B cell (primary cell): ENCODE measurements at regions not wholly inside any gene's neighbourhood (a gene's known extent, or its start where the extent isn't known, plus 50 kb on each side); places are given as distances from the start of the nearest gene placed in this dataset.

Experiments
- ATAC-seq: fragments of 200-7000 bp; cut with Tn5 transposase; one replicate; pipeline ENCODE4 v1.10.0; 2021; ENCODE audit warnings: low read depth, mild to moderate bottlenecking, moderate number of reproducible peaks, moderate library complexity
- CTCF ChIA-PET: fragments of 350-600 bp; sonication (Branson Sonifier 250); formaldehyde crosslinking; loops from one replicate; lab custom pipeline; 2021; ENCODE audit warnings: antibody characterized with exemption, inconsistent platforms; lab: Charles Lee
- POLR2A ChIA-PET: fragments of 350-600 bp; sonication (Branson Sonifier 250); formaldehyde crosslinking; loops from one replicate; lab custom pipeline; 2021; ENCODE audit warnings: antibody characterized with exemption; lab: Charles Lee
- DNase-seq: peaks from one replicate; pipeline ENCODE4 v3.0.0; 2013
- H2AFZ ChIP-seq: 2 replicates; pipeline ENCODE4 v1.6.1; 2012; ENCODE audit warnings: mild to moderate bottlenecking, low read depth, low read length; ENCODE audit not compliant: insufficient read depth, poor library complexity, severe bottlenecking
- H3K27ac ChIP-seq, 2 donors: 1 replicate in 1 of 2; 2 replicates in 1 of 2; pipeline ENCODE4 v1.5.1; 2012 to 2013; ENCODE audit warnings: low read length in 2 of 2, mild to moderate bottlenecking in 2 of 2, moderate library complexity in 1 of 2
- H3K27me3 ChIP-seq, 4 experiments: fragments of 200-600 bp in 1 of 4; sonication (generic) in 1 of 4; replicated peaks in 1 of 4; 1 replicate in 2 of 4; 2 replicates in 2 of 4; pipeline versions ENCODE4 v1.6.1 to v1.7.0; 2013 to 2016; ENCODE audit warnings: low read length in 3 of 4, mild to moderate bottlenecking in 2 of 4, mixed read lengths in 1 of 4, moderate library complexity in 1 of 4; ENCODE audit not compliant: insufficient read depth in 4 of 4, control insufficient read depth in 3 of 4; ENCODE audit errors: control extremely low read depth in 1 of 4
- H3K36me3 ChIP-seq, 2 experiments: replicated peaks in 1 of 2; 1 replicate in 1 of 2; 2 replicates in 1 of 2; pipeline versions ENCODE4 v1.6.1 to v1.7.1; 2013; ENCODE audit warnings: low read length in 1 of 2; ENCODE audit not compliant: insufficient read depth in 2 of 2, control insufficient read depth in 1 of 2; ENCODE audit errors: control extremely low read depth in 1 of 2, extremely low read depth in 1 of 2
- H3K4me1 ChIP-seq, 2 donors: fragments of 200-600 bp in 1 of 2; sonication (generic) in 1 of 2; 1 replicate in 1 of 2; 2 replicates in 1 of 2; pipeline versions ENCODE4 v1.5.1 to v1.6.1; 2013 to 2017; ENCODE audit warnings: low read length in 2 of 2; ENCODE audit not compliant: control insufficient read depth in 2 of 2, insufficient read depth in 2 of 2
- H3K4me2 ChIP-seq: replicated peaks from 2 replicates; pipeline ENCODE3; 2012; ENCODE audit warnings: mild to moderate bottlenecking, low read depth, low read length; ENCODE audit not compliant: poor library complexity, severe bottlenecking
- H3K4me3 ChIP-seq, 5 experiments: fragments of 200-600 bp in 1 of 5; sonication (generic) in 1 of 5; 1 replicate in 3 of 5; 2 replicates in 2 of 5; pipeline versions ENCODE4 v1.5.1 to v1.7.0; 2011 to 2016; ENCODE audit warnings: low read length in 4 of 5, mild to moderate bottlenecking in 4 of 5, low read depth in 2 of 5, control low read depth in 1 of 5, moderate library complexity in 1 of 5; ENCODE audit not compliant: insufficient read depth in 1 of 5; ENCODE audit errors: control extremely low read depth in 1 of 5, extremely low read depth in 1 of 5
- H3K79me2 ChIP-seq: fragments of 200-600 bp; sonication (generic); one replicate; pipeline ENCODE4 v1.6.0; 2016; ENCODE audit warnings: low read length; ENCODE audit not compliant: control insufficient read depth, insufficient read depth
- H3K9ac ChIP-seq: fragments of 200-600 bp; sonication (generic); 2 replicates; pipeline ENCODE4 v1.6.1; 2017; ENCODE audit warnings: mild to moderate bottlenecking, low read length, moderate library complexity
- H3K9me3 ChIP-seq, 3 donors: one replicate each; pipeline versions ENCODE4 v1.6.1 to v1.7.1; 2013; ENCODE audit warnings: low read length in 2 of 3; ENCODE audit not compliant: control insufficient read depth in 2 of 3, insufficient read depth in 1 of 3; ENCODE audit errors: control extremely low read depth in 1 of 3
- H4K20me1 ChIP-seq: 2 replicates; pipeline ENCODE4 v1.6.0; 2012; ENCODE audit warnings: mild to moderate bottlenecking, low read length; ENCODE audit not compliant: insufficient read depth, control insufficient read depth, poor library complexity, severe bottlenecking
- H3K27ac Mint-ChIP-seq: one replicate; pipeline ENCODE4 v1.8.0; 2021; ENCODE audit warnings: mixed read lengths
- H3K27me3 Mint-ChIP-seq: one replicate; pipeline ENCODE4 v1.8.0; 2021; ENCODE audit warnings: mixed read lengths
- H3K4me1 Mint-ChIP-seq: one replicate; pipeline ENCODE4 v1.8.0; 2021; ENCODE audit warnings: mixed read lengths
- H3K4me3 Mint-ChIP-seq: one replicate; pipeline ENCODE4 v1.8.0; 2021; ENCODE audit warnings: mixed read lengths
- H3K9me3 Mint-ChIP-seq: one replicate; pipeline ENCODE4 v1.8.0; 2022; ENCODE audit warnings: mixed read lengths; ENCODE audit not compliant: insufficient read depth
- EZH2 ChIP-seq: IDR thresholded peaks from 2 replicates; pipeline ENCODE4 v1.6.1; 2012; ENCODE audit warnings: borderline replicate concordance, low read depth, mild to moderate bottlenecking, moderate library complexity, low read length; ENCODE audit not compliant: insufficient read depth, poor library complexity, severe bottlenecking
- WGBS: methylation state at CpG from one replicate; pipeline ENCODE4 v1.1.5; 2013; ENCODE audit warnings: missing lambda C conversion rate; ENCODE audit not compliant: insufficient coverage; 5-methylcytosine and 5-hydroxymethylcytosine counted together
- intact Hi-C: fragments of 100-400 bp; cut with micrococcal nuclease; formaldehyde crosslinking; loops from one replicate; pipeline ENCODE4 v1.10.0; 2022
- TF ChIP-seq, protein P1 (sequence below): fragments of 200-600 bp; IDR thresholded peaks from one replicate; pipeline ENCODE4 v1.8.0; 2022; ENCODE audit warnings: antibody characterized with exemption, mild to moderate bottlenecking

GRCh38 chr3:193815246-193816027 is 222.4 kb downstream of the OPA1 start:
- no peaks in the 10 kb centered on the region for H3K36me3 ChIP-seq
- ChIA-PET CTCF (no interaction called here), POLR2A (no interaction called here)
- H3K4me3 ChIP-seq: no peak overlapping the region
- no peaks in the 10 kb centered on the region for H3K4me1 ChIP-seq
- peaks cover 6% of the 10 kb centered on the region for H3K27me3 Mint-ChIP-seq
- no peak overlapping the region for H3K4me3 Mint-ChIP-seq
- DNase-seq (no peak), ATAC-seq (no peak)
- H3K9ac ChIP-seq: no peak overlapping the region
- H3K27ac Mint-ChIP-seq: no peak overlapping the region
- no peaks in the 10 kb centered on the region for H3K9me3 Mint-ChIP-seq
- H3K4me1 Mint-ChIP-seq: no peaks in the 10 kb centered on the region
- H3K9me3 ChIP-seq: no peaks in the 10 kb centered on the region
- H4K20me1 ChIP-seq: no peaks in the 10 kb centered on the region
- no peak overlapping the region for H2AFZ ChIP-seq
- no peaks in the 10 kb centered on the region for H3K79me2 ChIP-seq
- TF ChIP-seq, protein P1, sequence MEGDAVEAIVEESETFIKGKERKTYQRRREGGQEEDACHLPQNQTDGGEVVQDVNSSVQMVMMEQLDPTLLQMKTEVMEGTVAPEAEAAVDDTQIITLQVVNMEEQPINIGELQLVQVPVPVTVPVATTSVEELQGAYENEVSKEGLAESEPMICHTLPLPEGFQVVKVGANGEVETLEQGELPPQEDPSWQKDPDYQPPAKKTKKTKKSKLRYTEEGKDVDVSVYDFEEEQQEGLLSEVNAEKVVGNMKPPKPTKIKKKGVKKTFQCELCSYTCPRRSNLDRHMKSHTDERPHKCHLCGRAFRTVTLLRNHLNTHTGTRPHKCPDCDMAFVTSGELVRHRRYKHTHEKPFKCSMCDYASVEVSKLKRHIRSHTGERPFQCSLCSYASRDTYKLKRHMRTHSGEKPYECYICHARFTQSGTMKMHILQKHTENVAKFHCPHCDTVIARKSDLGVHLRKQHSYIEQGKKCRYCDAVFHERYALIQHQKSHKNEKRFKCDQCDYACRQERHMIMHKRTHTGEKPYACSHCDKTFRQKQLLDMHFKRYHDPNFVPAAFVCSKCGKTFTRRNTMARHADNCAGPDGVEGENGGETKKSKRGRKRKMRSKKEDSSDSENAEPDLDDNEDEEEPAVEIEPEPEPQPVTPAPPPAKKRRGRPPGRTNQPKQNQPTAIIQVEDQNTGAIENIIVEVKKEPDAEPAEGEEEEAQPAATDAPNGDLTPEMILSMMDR: no peak
- TF ChIP-seq EZH2: no peak
- WGBS: 97% methylated on average over 8 of the region's 8 CpGs
- peaks cover 0 to 3% (median 2%) of the 10 kb centered on the region in 4 experiments for H3K27me3 ChIP-seq
- intact Hi-C loops: no loop called here
- H3K4me2 ChIP-seq: no peak overlapping the region
- H3K27ac ChIP-seq: no peak overlapping the region

DNA sequence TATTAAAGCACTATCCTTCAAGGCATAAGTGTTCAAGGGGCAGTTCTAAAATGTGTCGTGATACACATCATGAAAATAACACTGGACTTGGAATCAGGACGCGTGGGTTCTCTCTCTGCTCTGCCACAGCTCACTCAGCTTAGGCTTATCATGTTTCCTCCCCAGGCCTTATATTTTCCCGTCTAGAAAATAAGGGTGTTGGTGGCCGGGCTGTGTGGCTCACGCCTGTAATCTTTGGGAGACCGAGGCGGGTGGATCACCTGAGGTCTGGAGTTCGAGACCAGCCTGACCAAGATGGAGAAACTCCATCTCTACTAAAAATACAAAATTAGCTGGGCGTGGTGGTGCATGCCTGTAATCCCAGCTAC is 223.0 kb downstream of the OPA1 start:
- no peaks in the 10 kb centered on the region for H4K20me1 ChIP-seq
- no peaks in the 10 kb centered on the region for H3K4me1 ChIP-seq
- no peak overlapping the region for H2AFZ ChIP-seq
- intact Hi-C loops: no loop called here
- Mint-ChIP-seq H3K27ac (no peak overlapping the region), H3K4me3 (no peak overlapping the region), H3K4me1 (no peaks in the 10 kb centered on the region), H3K9me3 (no peaks in the 10 kb centered on the region), H3K27me3 (peaks cover 6% of the 10 kb centered on the region)
- peaks cover 0 to 3% (median 2%) of the 10 kb centered on the region in 4 experiments for H3K27me3 ChIP-seq
- H3K4me2 ChIP-seq: no peak overlapping the region
- H3K9me3 ChIP-seq: no peaks in the 10 kb centered on the region
- no peak overlapping the region for H3K4me3 ChIP-seq
- no peak overlapping the region for H3K9ac ChIP-seq
- H3K27ac ChIP-seq: no peak overlapping the region
- no peaks in the 10 kb centered on the region for H3K36me3 ChIP-seq
- WGBS: 100% methylated on average over 4 of the region's 10 CpGs
- H3K79me2 ChIP-seq: no peaks in the 10 kb centered on the region
- no peak for ATAC-seq
- POLR2A ChIA-PET: no interaction called here
- CTCF ChIA-PET: no interaction called here
- TF ChIP-seq, protein P1: no peak
- TF ChIP-seq EZH2: no peak
- DNase-seq: no peak
